H1 (cell line): ENCODE measurements at regions not wholly inside any gene's neighbourhood (a gene's known extent, or its start where the extent isn't known, plus 50 kb on each side); places are given as distances from the start of the nearest gene placed in this dataset.

ENCODE experiments used
- CEBPB ChIP-seq: IDR thresholded peaks from 2 replicates; pipeline ENCODE4 v1.6.1; 2012; ENCODE audit warnings: low read depth, low read length
- CHD1 ChIP-seq: IDR thresholded peaks from 2 replicates; pipeline ENCODE4 v1.6.1; 2012; ENCODE audit warnings: low read depth, low read length, improper control_type of control experiment
- CHD2 ChIP-seq: IDR thresholded peaks from 2 replicates; pipeline ENCODE4 v1.6.1; 2012; ENCODE audit warnings: low read length, improper control_type of control experiment
- JUN ChIP-seq: IDR thresholded peaks from 2 replicates; pipeline ENCODE4 v1.6.1; 2011; ENCODE audit warnings: low read depth, mild to moderate bottlenecking, improper control_type of control experiment, low read length
- JUND ChIP-seq: IDR thresholded peaks from 2 replicates; pipeline ENCODE4 v1.6.1; 2011; ENCODE audit warnings: mild to moderate bottlenecking, improper control_type of control experiment, low read length
- NRF1 ChIP-seq: IDR thresholded peaks from 2 replicates; pipeline ENCODE4 v1.6.1; 2011; ENCODE audit warnings: mild to moderate bottlenecking, low read depth, low read length, improper control_type of control experiment
- POLR2AphosphoS5 ChIP-seq: IDR thresholded peaks from 2 replicates; pipeline ENCODE4 v1.6.1; 2011; ENCODE audit warnings: low read depth, low read length
- SP1 ChIP-seq: IDR thresholded peaks from 2 replicates; pipeline ENCODE4 v1.6.1; 2011; ENCODE audit warnings: low read depth, low read length
- TAF1 ChIP-seq: IDR thresholded peaks from 2 replicates; pipeline ENCODE4 v1.6.1; 2011; ENCODE audit warnings: mild to moderate bottlenecking, low read depth, low read length

DNA sequence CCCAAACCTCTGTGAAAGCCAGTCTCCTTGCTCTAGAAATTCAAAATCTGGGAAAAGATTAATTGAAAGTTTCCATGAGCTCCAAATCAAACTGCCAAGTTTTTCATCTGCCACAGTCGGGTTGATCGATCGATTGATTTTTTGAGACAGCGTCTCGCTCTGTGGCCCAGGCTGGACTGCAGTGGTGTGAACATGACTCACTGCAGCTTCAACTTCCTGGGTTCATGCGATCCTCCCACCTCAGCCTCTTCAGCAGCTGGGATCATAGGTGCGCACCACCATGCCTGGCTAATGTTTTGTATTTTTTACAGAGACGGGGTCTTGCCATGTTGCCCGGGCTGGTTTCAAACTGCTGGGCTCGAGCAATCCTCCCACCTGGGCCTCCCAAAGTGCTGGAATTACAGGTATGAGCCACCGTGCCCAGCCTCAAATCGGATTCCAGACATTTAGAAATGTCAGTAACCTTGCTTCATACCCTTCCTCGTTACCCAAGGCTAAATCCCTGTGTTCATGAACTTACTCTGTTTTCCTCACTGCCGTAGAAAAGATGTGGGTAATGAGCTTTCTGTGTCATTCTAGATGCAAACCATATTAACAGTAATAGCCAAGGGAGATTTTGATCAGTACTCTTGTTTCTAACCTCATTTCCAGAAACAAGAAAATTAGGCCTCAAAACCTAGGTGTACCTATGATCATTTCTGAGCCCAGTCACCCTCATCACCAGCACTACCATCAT, 105.9 kb upstream of the AKAP13 start:
- TF ChIP-seq CHD1 (no peak), SP1 (no peak), CHD2 (no peak), JUND (no peak), POLR2AphosphoS5 (no peak), CEBPB (no peak), TAF1 (no peak), NRF1 (no peak), JUN (no peak)
